Kidney (tissue), 13 donors: ENCODE measurements at regions not wholly inside any gene's neighbourhood (a gene's known extent, or its start where the extent isn't known, plus 50 kb on each side); places are given as distances from the start of the nearest gene placed in this dataset.

Source experiments
- DNase-seq, 5 donors: peaks; one replicate each; pipeline ENCODE4 v3.0.0-alpha.2; 2013 to 2020
- FAIRE-seq: peaks from 2 replicates; lab custom pipeline; 2012; peaks lifted over from hg19 to GRCh38; lab: Jason Lieb, UNC
- H3K27ac ChIP-seq, 2 donors: one replicate each; pipeline ENCODE4 v1.7.0; 2013; ENCODE audit warnings: low read depth in 2 of 2, low read length in 2 of 2, inconsistent platforms in 1 of 2
- H3K27me3 ChIP-seq: one replicate; pipeline ENCODE4 v1.7.1; 2013; ENCODE audit warnings: low read length, inconsistent platforms; ENCODE audit not compliant: control insufficient read depth, insufficient read depth
- H3K36me3 ChIP-seq, 3 donors: one replicate each; pipeline versions ENCODE4 v1.7.0 to v1.7.1; 2013; ENCODE audit warnings: low read length in 3 of 3, control low read depth in 1 of 3, inconsistent platforms in 1 of 3; ENCODE audit not compliant: insufficient read depth in 3 of 3, control insufficient read depth in 2 of 3
- H3K4me1 ChIP-seq, 3 donors: one replicate each; pipeline versions ENCODE4 v1.7.0 to v1.7.1; 2013; ENCODE audit warnings: low read length in 3 of 3, inconsistent platforms in 1 of 3, low read depth in 1 of 3; ENCODE audit not compliant: control insufficient read depth in 2 of 3, insufficient read depth in 2 of 3
- H3K4me3 ChIP-seq, 3 donors: one replicate each; pipeline versions ENCODE4 v1.7.0 to v1.8.1; 2013; ENCODE audit warnings: low read length in 3 of 3, control low read depth in 1 of 3, inconsistent platforms in 1 of 3
- H3K9ac ChIP-seq, 3 donors: one replicate each; pipeline versions ENCODE4 v1.7.0 to v1.7.1; 2013; ENCODE audit warnings: low read length in 3 of 3, control low read depth in 1 of 3, inconsistent platforms in 1 of 3
- H3K9me3 ChIP-seq, 3 donors: one replicate each; pipeline versions ENCODE4 v1.7.0 to v1.7.1; 2013; ENCODE audit warnings: low read length in 3 of 3, control low read depth in 1 of 3, inconsistent platforms in 1 of 3; ENCODE audit not compliant: control insufficient read depth in 2 of 3, insufficient read depth in 1 of 3
- CTCF ChIP-seq: IDR thresholded peaks from 3 replicates; pipeline ENCODE4 v1.5.1; 2012; ENCODE audit warnings: mild to moderate bottlenecking, moderate library complexity, borderline replicate concordance; ENCODE audit not compliant: insufficient read depth; ENCODE audit errors: extremely low read depth
- intact Hi-C: fragments of 100-400 bp; cut with DNase I; formaldehyde crosslinking; loops from one replicate; pipeline ENCODE4 v1.11.1; 2022
- donor health status: control.
- donor health status: control.
- donor health status: control.
- donor health status: control.
- donor health status: control.
- donor health status: DM: yes; HTN: yes; CAD: no.
- donor health status: Normal renal cell carcinoma (clear cell type).

GRCh38 chr9:126275386-126276001 is 51.1 kb upstream of the MVB12B start:
- no peak overlapping the region for H3K4me3 ChIP-seq
- H3K9ac ChIP-seq: no peak overlapping the region

GRCh38 chr9:126276056-126276728 is 50.4 kb upstream of the MVB12B start:
- H3K9ac ChIP-seq: no peak overlapping the region
- no peak for DNase-seq
- TF ChIP-seq CTCF: no peak
- peaks cover 0 to 6% (median 2%) of the 10 kb centered on the region in 3 donors for H3K9me3 ChIP-seq
- H3K27ac ChIP-seq: no peak overlapping the region
- H3K4me1 ChIP-seq: no peaks in the 10 kb centered on the region
- intact Hi-C loops: no loop called here
- no peak overlapping the region for H3K4me3 ChIP-seq
- H3K27me3 ChIP-seq: no peaks in the 10 kb centered on the region
- no peak for FAIRE-seq
- no peaks in the 10 kb centered on the region for H3K36me3 ChIP-seq

More at GRCh38 chr9:126275386-126276001, 51.1 kb upstream of the MVB12B start:
- Histone ChIP-seq H3K9me3 (peaks cover 0 to 6% (median 2%) of the 10 kb centered on the region in 3 donors), H3K27me3 (no peaks in the 10 kb centered on the region), H3K36me3 (no peaks in the 10 kb centered on the region), H3K4me1 (no peaks in the 10 kb centered on the region), H3K27ac (no peak overlapping the region)
- DNase-seq: no peak
- intact Hi-C loops: no loop called here
- no peak for TF ChIP-seq CTCF
- no peak for FAIRE-seq
